HG03066 (cell line): ENCODE measurements at regions not wholly inside any gene's neighbourhood (a gene's known extent, or its start where the extent isn't known, plus 50 kb on each side); places are given as distances from the start of the nearest gene placed in this dataset.
A peak's percentile ranks its signal among the peaks of the same experiment; 100 is the strongest.

Experiments used
- ATAC-seq: cut with Tn5 transposase; IDR thresholded peaks from one replicate; pipeline ENCODE4 v1.9.1; 2021; ENCODE audit warnings: low read depth; ENCODE audit not compliant: unreplicated experiment

DNA sequence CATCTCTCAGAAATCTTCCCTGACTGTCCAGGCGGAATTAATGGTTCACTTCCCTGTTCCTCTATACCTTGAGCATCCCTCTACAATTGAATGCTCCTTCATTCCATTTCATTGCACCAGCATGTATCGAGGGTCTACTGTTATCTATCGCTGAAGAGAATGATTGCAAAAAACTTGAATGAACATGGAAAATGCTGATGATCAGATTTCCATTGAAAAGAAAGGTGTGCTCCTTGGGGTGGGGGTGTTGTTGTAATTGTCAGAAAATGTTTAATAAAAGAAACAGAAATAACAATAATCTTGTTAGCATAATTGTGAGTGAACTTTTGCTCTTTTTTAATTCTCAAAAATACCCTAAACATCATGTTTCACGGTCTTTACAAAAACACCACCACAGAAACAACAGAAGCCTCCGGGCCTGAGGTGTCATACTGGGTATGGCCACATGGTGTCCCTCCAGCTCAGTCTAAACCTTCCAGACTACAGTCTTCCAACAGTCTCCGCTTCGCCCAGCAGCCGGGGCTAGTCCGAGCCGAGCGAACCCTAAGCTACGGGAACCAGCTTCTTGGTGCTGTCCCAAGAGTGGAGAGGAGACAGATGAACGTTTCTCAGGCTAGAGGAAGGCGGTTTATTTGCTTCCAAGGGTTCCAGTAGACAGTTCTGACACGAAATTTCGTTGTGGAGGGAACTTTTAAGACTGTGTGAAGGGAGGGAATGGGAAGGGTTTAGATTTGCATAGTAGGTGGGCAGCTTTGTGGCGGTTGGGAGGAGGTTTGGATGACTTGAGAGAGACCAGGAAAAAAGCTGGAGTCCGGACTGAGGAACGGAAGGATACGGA lies 75.8 kb upstream of the ZBED5 start:
- peak; percentile 86 for ATAC-seq

- ATAC-seq: no peak
These were observed 75.1 kb upstream of the ZBED5 start for GRCh38 chr11:10932976-10933375.

- no peak for ATAC-seq
These were observed 74.2 kb upstream of the ZBED5 start for GRCh38 chr11:10931761-10932670.

DNA sequence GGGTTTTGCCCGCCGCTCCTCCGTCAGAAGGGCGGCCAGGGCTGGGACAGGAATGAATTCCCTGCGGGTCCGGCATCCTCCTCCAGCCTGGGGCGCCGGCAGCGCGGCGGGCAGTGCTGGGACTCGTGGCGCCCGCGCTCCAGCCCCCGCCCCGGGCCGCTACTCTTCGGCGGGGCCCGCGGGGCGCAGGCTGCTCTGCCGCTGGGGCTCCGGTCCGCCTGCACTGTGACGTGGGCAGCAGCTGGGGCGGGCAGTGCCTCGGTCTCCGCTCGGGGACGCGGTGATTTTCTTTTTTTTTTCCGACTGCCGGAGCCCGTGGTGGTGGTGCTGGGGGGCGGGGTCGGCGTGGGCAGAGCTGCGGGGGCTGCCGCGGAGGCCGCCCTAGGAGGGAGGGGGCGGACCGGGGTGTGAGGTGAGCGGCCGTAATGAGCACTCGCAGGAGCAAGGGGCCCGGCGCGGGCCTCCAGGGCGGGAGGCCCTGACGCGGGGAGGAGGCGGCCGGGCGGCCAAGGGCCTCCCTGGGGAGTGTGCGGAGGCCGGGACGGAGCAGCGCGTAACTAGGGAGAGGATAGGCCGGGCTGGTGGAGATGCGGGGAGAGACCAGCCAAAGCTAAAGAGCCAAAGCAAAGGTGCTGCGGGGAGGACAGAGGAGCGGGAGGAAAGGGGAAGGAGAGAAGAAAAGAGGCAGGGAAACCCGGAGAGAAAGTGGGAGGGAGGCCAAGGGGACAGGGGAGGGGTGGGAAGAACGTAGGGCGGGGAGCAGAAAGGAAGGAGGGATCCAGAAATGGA lies 73.3 kb upstream of the ZBED5 start:
- ATAC-seq: no peak

- ATAC-seq: no peak
These were observed 72.5 kb upstream of the ZBED5 start for GRCh38 chr11:10930224-10930971.

DNA sequence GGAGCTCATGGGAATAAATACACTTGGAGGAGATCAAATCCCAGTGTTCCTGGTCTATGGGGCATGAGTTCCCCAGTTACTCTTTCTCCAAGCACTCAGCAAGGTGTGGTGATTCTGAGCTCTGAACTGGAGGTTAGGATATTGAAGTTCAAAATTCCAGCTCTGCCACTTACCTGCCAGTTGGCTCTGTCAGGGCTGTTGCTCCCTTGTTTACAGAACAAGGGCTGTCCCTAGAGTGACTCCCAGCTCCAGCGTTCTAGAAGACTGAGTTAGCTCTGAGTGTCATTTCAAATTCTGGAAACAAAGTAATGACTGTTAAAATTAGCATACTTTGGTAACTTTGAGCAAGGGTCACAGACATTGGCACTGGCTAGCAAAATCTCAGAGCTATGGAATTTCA lies 69.7 kb upstream of the ZBED5 start:
- no peak for ATAC-seq

DNA sequence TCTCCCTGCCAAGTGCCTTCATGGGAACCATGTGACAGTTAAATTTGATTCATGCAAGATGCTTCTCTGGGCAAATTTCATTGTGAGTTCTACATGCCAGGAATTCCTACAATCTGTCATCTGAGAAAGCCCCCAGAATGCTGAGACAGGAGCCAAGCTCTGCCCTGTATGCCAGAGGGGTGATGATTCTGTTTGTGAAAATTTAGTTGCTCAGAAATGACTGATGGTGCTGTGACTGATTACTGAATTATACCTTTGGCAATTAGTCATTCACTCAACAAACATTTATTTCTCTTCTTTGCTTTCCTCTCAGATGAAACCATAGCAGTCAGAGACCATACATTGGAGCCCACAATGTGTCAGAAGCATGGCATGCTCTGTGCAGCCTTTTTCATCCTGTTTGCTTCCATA lies 69.0 kb upstream of the ZBED5 start:
- ATAC-seq: no peak

GRCh38 chr11:10925149-10925926 lies 67.5 kb upstream of the ZBED5 start:
- ATAC-seq: no peak

GRCh38 chr11:10923882-10924281 lies 66.0 kb upstream of the ZBED5 start:
- no peak for ATAC-seq

DNA sequence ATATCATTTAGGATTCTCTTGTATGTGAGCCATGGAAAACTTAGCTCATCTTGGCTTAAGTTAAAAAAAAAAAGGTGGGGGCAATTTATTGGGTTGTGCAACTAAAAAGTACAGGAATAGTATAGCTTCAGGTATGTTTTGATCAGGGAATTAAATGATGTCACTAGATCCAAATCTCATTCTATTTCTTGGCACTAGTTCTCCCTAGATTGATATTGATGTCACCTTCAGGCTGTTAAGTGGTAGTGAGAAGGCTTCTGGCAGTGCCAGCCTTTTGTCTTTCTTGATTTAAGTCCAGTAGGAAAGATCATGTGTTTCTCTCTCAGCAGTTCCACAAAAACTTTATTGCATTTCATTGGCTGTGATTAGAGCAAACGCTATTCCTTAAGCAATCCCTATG lies 65.0 kb upstream of the ZBED5 start:
- no peak for ATAC-seq

GRCh38 chr11:10920875-10921274 lies 63.0 kb upstream of the ZBED5 start:
- no peak for ATAC-seq

DNA sequence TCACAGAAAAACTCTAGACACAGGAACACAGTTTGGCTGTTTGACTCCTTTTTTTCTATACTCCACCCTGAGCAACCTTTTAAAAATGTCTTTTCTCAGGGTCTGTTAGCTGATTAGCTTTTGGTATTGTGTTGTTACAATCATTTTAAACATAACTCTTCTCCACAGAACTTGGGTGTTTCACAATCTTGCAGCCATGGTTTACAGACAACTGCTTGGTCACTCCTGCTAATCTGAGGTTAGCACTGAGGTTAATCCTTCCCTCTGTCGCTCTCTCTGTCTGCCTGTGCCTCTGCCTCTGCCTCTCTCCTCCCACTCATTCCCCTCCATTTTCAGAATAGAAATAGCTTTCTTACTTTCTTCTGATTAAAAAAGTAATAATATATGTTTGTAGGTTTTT lies 62.4 kb upstream of the ZBED5 start:
- no peak for ATAC-seq

DNA sequence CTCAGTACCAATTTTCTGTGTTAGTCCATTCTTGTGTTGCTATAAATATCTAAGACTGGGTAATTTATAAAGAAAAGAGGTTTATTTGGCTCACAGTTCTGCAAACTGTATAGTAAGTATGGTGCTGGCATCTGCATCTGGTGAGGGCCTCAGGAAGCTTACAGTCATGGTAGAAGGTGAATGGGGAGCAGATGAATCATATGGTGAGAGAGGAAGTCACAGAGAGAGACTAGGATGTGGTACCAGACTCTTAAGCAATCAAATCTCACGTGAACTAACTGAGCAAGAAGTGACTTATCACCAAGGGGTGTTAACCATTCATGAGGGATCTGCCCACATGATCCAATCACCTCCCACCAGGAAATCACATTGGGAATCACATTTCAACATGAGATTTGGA lies 60.8 kb upstream of the ZBED5 start:
- no peak for ATAC-seq

DNA sequence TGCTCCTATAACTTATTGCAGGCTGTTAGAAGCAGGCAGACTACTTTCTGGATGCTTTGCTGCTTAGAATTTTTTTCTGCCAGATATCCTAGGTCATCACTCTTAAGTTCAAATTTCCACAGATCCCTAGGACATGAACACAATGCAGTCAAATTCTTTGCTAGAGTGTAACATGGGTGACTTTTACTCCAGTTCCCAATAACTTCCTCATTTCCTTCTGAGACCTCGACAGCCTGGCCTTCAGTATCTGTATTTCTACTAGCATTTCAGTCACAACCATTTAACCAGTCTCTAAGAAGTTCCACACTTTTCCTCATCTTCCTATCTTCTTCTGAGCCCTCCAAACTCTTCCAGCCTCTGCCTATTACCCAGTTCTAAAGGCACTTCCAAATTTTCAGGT lies 60.4 kb upstream of the ZBED5 start:
- ATAC-seq: no peak

DNA sequence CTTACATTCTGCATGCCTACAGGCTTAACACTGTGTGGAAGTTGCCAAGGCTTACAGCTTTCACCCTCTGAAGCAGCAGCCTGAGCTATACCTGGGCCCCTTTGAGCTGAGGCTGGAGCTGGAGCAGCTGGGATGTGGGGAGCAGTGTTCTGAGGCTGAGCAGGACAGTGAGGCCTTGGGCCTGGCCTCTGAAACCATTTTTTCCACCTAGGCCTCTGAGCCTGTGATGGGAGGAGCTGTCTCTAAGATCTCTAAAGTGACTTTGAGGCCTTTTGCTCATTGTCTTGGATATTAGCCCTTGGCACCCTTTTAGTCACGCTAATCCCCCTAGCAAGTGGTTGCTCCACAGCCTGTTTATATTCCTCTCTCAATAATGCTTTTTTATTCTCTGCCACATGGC lies 59.9 kb upstream of the ZBED5 start:
- no peak for ATAC-seq

- no peak for ATAC-seq
These were observed 58.8 kb upstream of the ZBED5 start for GRCh38 chr11:10916665-10917064.

DNA sequence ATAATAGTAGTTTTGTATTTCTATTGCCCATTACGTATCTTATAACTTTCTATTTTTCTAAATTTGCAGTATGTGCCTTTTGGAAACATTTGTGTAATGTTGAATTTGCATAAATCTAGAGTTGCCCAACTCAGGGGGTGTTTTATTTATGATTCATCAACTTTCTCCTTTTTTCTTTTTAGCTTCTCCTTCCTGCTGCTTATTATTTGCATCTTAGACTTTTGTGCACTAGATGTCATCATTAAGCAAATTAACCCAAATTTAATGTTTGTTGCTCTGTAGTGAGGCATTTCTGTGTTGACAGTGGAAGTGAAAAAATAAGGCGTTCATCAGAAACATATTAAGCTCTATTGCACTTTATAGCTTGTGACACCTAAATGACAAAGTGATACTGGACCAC lies 56.2 kb upstream of the ZBED5 start:
- no peak for ATAC-seq

GRCh38 chr11:10913075-10913474 lies 55.2 kb upstream of the ZBED5 start:
- no peak for ATAC-seq

DNA sequence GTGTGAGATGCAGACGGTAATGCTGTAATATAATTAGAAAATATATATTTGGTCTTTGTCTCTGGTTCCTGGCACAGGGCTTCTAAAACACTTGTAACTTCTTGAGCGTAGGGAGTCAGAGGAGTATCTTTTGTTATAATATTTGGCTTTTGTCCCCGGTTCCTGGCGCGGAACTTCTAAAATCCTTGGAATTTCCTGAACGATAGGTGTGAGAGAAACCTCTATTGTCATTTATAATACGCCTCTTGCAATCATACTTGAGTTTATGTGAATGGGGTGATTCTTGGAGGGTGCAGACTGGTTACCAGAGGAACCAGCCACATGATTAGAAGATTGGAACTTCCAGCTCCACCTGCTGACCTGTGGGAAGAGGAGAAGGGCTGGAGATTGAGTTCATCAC lies 54.1 kb upstream of the ZBED5 start:
- no peak for ATAC-seq
